IPS-18c (cell line): ENCODE measurements at regions not wholly inside any gene's neighbourhood (a gene's known extent, or its start where the extent isn't known, plus 50 kb on each side); places are given as distances from the start of the nearest gene placed in this dataset.
"Not testable (repeated sequence)": the region's sequence is repeated elsewhere in the genome, so short reads cannot be mapped to it uniquely, and the experiment has no call there.

Experiments
- H3K4me3 ChIP-seq: 2 replicates; pipeline ENCODE4 v1.7.0; 2013; ENCODE audit warnings: low read depth, mild to moderate bottlenecking, low read length, moderate library complexity; ENCODE audit not compliant: insufficient read depth
- H3K9me3 ChIP-seq: one replicate; pipeline ENCODE4 v1.6.1; 2013; ENCODE audit warnings: mild to moderate bottlenecking, low read length, moderate library complexity; ENCODE audit not compliant: control insufficient read depth, insufficient read depth

DNA sequence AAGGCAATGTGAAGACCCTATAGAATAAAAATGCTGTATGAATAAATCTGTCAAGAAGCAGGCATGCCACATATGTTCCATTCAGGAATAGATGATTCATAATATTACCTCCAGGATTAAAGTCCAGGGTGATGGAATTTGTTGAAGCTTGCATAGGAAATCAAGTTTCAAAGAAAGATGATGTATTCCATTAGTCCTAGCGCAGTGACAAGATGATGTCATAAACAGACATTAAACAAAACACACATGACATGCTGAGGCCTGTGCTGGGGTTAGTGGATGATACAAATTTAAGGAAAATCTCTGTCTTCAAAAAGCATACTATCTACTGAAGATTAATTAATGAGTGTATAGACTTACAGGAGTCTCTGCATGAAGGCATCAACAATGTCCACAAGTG, 1025.2 kb downstream of the CDH11 start:
- H3K9me3 ChIP-seq = no peaks in the 10 kb centered on the region
- H3K4me3 ChIP-seq = no peak overlapping the region

DNA sequence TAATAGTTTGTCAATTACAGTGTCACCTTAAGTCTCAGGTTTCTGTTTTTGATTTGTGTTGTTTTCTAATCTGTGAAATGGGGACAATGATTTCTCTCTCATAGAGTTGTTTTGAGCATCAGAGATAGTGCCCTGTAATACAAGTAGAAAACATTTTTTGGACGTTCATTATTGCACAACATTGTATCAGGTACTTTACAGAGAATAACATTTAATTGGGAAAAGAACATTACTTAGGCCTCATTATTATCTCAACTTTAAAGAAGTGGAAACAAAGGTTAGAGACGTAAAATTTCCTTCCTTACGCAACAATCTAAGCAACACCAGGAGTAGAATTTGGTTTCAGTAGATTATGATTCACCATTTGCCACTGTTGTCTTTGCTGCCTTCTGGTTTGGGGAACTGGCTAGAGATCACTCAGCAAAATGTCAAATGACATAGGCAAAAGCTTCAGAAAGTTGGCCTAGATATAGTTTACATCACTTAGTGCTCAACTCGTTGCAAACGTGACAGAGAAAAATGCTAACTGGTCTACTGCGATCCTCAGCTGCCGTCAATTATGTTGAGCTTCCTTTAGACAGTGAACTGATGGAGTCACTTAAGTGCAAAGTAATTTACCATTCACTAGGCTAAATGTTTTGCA, 1026.8 kb downstream of the CDH11 start:
- H3K9me3 ChIP-seq = no peaks in the 10 kb centered on the region
- no peak overlapping the region for H3K4me3 ChIP-seq

- no peak overlapping the region for H3K4me3 ChIP-seq
- H3K9me3 ChIP-seq = no peaks in the 10 kb centered on the region
Measured at GRCh38 chr16:64094181-64094965, 1027.5 kb downstream of the CDH11 start.

GRCh38 chr16:64092271-64092670, 1029.6 kb downstream of the CDH11 start:
- Histone ChIP-seq H3K4me3 (no peak overlapping the region), H3K9me3 (no peaks in the 10 kb centered on the region)

- Histone ChIP-seq H3K4me3 (no peak overlapping the region), H3K9me3 (no peaks in the 10 kb centered on the region)
Measured at GRCh38 chr16:64090327-64090726, 1031.5 kb downstream of the CDH11 start.

- Histone ChIP-seq H3K4me3 (no peak overlapping the region), H3K9me3 (no peaks in the 10 kb centered on the region)
Measured at GRCh38 chr16:64089697-64090096, 1032.2 kb downstream of the CDH11 start.

- H3K9me3 ChIP-seq = no peaks in the 10 kb centered on the region
- H3K4me3 ChIP-seq = no peak overlapping the region
Measured at GRCh38 chr16:64088838-64089237, 1033.0 kb downstream of the CDH11 start.

- no peaks in the 10 kb centered on the region for H3K9me3 ChIP-seq
- no peak overlapping the region for H3K4me3 ChIP-seq
Measured at GRCh38 chr16:64085296-64085695, 1036.6 kb downstream of the CDH11 start.

DNA sequence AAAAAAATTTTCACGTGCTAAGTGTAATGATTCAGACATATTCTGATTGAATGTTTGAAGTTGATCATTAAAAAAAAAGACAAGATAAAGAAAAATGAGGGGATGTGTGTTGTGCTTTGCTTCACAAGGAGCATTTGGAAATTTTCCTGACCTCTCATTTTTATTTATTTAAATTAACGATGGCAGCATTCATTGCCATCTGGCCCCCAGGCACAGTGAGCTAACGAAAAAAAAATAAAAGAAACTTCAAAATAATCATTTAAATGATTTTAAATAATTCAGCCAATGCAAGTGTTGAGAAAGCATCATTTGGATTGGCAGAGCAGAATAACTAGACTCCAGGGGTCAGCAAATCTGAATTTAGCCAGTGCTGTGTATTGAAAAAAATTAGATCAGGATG, 1037.2 kb downstream of the CDH11 start:
- H3K4me3 ChIP-seq = no peak overlapping the region
- H3K9me3 ChIP-seq = no peaks in the 10 kb centered on the region

- Histone ChIP-seq H3K9me3 (no peaks in the 10 kb centered on the region), H3K4me3 (no peak overlapping the region)
Measured at GRCh38 chr16:64083428-64084129, 1038.3 kb downstream of the CDH11 start.

GRCh38 chr16:64077242-64077641, 1044.6 kb downstream of the CDH11 start:
- no peak overlapping the region for H3K4me3 ChIP-seq
- H3K9me3 ChIP-seq = no peaks in the 10 kb centered on the region

DNA sequence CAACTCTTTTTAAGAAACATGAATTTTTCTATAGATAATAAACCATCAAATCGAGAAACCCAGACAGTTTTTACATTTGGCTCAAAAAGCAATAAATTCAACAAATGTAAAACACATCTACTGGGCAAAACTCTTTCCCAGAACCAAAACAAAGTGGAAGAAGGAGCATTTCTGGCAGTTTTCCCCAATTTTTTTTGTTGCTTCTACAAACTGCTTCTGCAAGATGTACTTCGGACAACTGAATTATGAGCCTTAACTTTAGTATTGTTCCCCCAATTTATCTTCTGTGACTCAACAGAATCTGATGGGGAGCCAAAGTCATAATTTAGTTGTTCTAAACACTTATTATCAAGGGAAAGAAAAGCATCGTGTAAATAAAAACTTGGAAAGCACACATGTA, 1047.2 kb downstream of the CDH11 start:
- no peak overlapping the region for H3K4me3 ChIP-seq
- no peaks in the 10 kb centered on the region for H3K9me3 ChIP-seq

DNA sequence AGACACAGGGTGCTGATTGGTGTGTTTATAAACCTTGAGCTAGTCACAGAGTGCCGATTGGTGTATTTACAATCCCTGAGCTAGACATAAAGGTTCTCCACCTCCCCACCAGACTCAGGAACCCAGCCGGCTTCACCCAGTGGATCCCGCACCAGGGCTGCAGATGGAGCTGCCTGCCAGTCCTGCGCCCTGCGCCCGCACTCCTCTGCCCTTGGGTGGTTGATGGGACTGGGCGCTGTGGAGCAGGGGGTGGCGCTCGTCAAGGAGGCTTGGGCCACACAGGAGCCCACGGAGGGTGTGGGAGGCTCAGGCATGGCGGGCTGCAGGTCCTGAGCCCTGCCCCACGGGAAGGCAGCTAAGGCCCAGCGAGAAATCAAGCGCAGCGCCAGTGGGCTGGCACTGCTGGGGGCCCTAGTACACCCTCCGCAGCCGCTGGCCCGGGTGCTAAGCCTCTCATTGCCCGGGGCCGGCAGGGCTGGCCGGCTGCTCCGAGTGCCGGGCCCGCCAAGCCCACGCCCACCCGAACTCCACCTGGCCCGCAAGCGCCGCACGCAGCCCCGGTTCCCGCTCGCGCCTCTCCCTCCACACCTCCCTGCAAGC, 1049.6 kb downstream of the CDH11 start:
- H3K9me3 ChIP-seq = not testable (repeated sequence)

DNA sequence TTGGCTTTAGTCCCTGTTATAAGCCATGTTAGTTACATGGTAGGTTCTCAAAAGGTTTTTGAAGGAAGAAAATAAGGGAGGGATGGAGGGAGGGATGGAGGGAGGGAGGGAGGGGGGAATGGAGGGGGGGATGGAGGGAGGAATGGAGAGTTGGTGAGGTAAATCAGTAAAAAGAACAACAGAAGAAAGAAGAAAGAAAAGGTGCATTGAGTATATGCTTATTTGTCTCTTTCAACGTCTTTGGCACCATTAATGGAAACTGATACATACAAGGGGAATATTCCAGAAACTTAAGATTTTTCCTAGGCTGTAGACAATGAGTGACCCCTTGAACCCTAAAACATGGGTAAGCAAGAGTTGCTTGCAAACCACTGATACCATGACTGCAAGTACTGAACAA, 1056.3 kb downstream of the CDH11 start:
- Histone ChIP-seq H3K9me3 (no peaks in the 10 kb centered on the region), H3K4me3 (no peak overlapping the region)

More for the DNA sequence above, 1049.6 kb downstream of the CDH11 start:
- H3K4me3 ChIP-seq = not testable (repeated sequence)

- no peaks in the 10 kb centered on the region for H3K9me3 ChIP-seq
Measured at GRCh38 chr16:64061621-64062020, 1060.2 kb downstream of the CDH11 start.

GRCh38 chr16:64060631-64061030, 1061.2 kb downstream of the CDH11 start:
- Histone ChIP-seq H3K9me3 (no peaks in the 10 kb centered on the region), H3K4me3 (no peak overlapping the region)

More at GRCh38 chr16:64061621-64062020, 1060.2 kb downstream of the CDH11 start:
- no peak overlapping the region for H3K4me3 ChIP-seq

DNA sequence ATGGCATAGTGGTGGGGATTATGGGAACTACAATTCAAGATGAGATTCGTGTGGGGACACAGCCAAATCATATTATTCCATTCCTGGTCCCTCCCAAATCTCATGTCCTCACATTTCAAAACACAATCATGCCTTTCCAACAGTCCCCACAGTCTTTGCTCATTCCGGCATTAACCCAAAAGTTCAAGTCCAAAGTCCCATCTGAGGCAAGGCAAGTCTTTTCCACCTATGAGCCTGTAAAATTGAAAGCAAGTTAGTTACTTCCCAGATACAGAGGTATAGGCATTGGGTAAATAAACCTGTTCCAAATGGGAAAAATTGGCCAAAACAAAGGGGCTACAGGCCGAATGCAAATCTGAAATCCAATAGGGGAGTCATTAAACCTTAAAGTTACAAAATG, 1063.2 kb downstream of the CDH11 start:
- H3K9me3 ChIP-seq = no peaks in the 10 kb centered on the region
- no peak overlapping the region for H3K4me3 ChIP-seq

- no peaks in the 10 kb centered on the region for H3K9me3 ChIP-seq
- no peak overlapping the region for H3K4me3 ChIP-seq
Measured at GRCh38 chr16:64051824-64052223, 1070.0 kb downstream of the CDH11 start.
